MG63 (cell line): ENCODE measurements at regions not wholly inside any gene's neighbourhood (a gene's known extent, or its start where the extent isn't known, plus 50 kb on each side); places are given as distances from the start of the nearest gene placed in this dataset.

Source experiments
- DNase-seq: peaks from one replicate; pipeline ENCODE4 v3.0.0-alpha.2; 2020
- H3K27me3 ChIP-seq: fragments of 250-450 bp; sonication (Bioruptor Pico); 2 replicates; pipeline ENCODE4 v1.5.1; 2020; ENCODE audit warnings: mild to moderate bottlenecking, moderate library complexity
- H3K36me3 ChIP-seq: fragments of 250-450 bp; sonication (Bioruptor Pico); 2 replicates; pipeline ENCODE4 v1.5.1; 2020; ENCODE audit warnings: mild to moderate bottlenecking, moderate library complexity
- H3K4me3 ChIP-seq: fragments of 250-450 bp; sonication (Bioruptor Pico); 2 replicates; pipeline ENCODE4 v1.5.1; 2020; ENCODE audit warnings: mild to moderate bottlenecking, moderate library complexity
- H3K9me3 ChIP-seq: fragments of 250-450 bp; sonication (Bioruptor Pico); 2 replicates; pipeline ENCODE4 v1.5.1; 2020; ENCODE audit warnings: mild to moderate bottlenecking, moderate library complexity

DNA sequence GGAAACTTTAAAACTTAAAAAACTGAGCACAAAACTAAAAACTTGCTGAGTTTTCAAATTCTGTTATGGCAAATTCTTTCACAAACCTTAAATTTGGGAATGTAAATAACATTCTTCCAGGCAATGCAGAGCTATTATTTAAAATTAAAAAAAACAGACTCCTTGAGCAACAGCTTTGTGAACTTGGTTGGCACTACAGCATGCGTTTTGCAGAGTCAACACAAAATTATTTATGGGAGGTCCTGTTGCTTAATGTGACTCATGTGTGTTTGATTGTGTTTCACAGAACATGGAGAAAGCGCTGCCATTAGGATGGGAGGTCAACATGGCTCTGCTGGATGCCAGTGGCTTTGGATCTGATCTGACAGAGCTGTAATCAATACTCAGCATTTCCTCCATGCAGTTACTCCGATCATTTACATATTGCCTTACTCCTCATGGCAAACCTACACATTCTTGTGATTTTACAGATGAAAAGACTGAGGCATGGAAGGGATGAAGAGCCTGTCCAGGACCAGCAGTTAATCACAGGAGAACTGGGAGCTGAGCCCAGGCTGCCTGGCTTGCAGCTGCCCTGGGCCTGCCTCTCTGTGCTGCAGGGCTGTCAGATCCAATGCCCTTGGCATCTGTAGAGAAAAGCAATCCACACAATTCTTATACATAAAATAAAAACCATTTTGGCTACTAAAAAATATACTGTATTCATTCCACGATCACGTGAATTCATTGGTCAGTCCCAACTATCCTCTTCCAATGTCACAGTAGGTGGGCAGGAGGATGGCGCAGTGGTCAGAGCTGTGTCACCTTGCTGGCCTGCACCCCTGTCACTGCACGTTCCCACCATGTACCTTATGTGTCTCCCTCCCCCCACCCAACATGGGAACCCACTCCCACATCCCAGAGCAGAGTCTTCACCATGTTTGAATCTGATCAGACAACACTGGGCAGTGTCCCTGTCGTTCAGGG lies 200.9 kb downstream of the CXCL12 start:
- peak; percentile 81 for DNase-seq
- Histone ChIP-seq H3K36me3 (no peaks in the 10 kb centered on the region), H3K27me3 (no peaks in the 10 kb centered on the region), H3K9me3 (peaks cover 3% of the 10 kb centered on the region; the same call in 1 of the 2 replicates), H3K4me3 (no peak overlapping the region)

DNA sequence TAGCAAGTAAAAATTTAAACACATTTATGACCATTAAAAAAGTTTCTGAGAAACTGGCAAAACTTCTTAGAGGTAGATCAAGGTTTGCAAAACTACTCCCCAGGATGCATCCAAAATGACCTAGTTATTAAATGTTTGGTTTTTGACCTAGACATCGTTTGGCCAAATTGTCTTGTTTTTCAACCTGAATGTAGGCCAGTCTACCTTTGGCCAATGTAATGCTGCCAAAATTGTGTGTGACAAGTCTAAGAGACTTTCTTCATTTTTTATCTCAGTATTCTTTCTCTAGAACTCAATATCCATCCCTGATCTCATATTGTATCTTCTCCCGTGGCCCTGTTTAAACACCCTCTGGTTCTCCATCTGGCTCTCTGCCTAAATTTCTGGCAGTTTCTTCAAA lies 202.0 kb downstream of the CXCL12 start:
- Histone ChIP-seq H3K4me3 (no peak overlapping the region), H3K36me3 (no peaks in the 10 kb centered on the region), H3K9me3 (no peaks in the 10 kb centered on the region; the same call in 1 of the 2 replicates), H3K27me3 (no peaks in the 10 kb centered on the region)
- DNase-seq: no peak

DNA sequence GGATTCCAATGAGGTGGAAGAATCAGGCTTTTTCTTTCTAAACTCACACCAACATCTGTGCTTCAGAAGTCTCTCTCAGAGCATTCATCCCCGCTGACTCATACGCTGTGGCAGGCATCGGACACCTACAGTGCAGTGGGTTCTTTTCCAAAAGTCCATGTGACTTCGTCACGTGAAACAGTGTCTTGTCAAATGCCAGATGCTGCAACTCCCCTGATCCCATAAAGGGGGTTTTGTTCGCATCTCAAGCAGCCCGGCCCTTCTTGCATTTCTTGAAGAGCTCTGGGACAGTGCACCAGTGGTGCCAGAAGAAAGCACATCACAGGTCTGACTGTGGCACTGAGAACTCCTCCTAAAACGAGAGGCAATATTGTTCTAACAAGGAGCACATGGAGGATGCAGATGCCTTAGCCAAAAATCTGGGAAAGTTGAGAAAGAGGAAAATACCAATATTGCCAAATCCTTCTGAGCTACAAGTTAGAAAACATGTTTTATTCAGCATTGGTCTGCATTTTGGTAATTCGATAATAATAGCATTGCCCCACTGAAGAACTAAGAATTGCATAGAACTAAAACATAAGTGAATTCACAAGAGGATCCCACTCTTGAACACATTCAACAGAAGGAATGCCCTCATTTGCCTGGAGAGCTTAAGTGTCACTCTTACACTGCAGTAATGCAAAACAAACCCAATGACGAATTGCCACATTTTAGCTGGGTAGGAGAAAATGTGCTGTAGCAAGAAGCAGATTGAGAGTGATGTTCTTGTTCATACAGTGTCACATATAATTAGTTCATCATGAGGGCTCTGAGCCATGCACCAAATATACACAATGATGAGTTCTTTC lies 204.4 kb downstream of the CXCL12 start:
- peak; percentile 85 for DNase-seq
- H3K27me3 ChIP-seq: no peaks in the 10 kb centered on the region
- H3K9me3 ChIP-seq: no peaks in the 10 kb centered on the region
- no peak overlapping the region for H3K4me3 ChIP-seq
- no peaks in the 10 kb centered on the region for H3K36me3 ChIP-seq

DNA sequence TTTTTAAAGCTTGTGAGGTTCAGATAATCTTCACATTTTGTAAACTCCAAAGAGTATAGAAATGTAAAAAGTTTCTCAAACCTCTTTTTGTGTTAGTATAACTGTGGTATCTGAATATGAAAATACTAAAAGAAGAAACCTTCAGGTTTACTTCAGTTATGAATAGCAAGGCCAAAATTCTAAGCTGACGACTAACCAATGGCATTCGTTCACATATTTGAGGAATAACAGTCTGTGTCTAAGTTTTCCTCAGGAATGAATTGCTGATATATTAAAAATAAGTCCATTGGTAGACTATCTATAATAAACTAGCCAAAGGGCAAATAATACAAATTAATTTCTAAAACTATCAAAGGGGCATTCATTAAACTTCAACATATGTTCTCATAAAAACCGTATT lies 206.0 kb downstream of the CXCL12 start:
- Histone ChIP-seq H3K9me3 (no peaks in the 10 kb centered on the region), H3K4me3 (no peak overlapping the region), H3K36me3 (no peaks in the 10 kb centered on the region), H3K27me3 (no peaks in the 10 kb centered on the region)
- no peak for DNase-seq

DNA sequence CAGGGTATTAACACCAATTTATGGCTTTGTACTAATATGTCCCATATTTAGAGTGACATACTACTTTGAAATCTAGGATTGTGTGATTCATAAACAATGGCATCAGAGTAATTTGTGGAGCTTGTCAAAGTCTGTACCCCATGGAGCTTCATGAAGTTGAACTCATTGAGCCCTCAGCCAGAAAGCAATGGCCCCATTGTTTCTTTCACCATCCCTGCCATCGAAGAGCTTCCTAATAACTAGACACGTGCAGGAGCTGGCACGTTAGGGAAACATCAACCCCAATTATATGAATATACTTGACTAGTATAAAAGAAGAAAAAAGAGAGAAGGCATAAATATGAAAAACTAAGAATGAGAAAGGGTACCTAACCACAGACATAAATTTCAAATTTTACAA lies 206.6 kb downstream of the CXCL12 start:
- H3K36me3 ChIP-seq: no peaks in the 10 kb centered on the region
- no peaks in the 10 kb centered on the region for H3K27me3 ChIP-seq
- H3K9me3 ChIP-seq: no peaks in the 10 kb centered on the region
- H3K4me3 ChIP-seq: no peak overlapping the region
- DNase-seq: no peak

DNA sequence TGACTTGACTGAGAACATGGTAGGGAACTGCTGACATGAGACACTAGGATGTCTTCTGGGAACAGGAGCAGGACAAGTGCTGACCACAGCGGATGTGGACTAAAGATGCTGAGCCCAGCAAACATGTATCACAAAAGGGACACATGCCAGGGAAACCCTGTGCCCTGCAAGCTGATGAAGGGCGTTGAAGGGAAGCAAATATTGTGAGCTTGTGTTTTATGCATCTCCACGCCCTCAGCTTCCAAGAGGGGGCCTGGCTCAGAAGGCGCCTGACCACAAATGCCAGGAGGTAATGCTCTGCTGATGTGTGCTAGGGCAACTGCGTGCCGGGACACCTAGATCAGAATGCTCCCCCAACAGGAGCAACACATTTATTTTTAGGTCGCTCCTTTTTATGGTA lies 207.3 kb downstream of the CXCL12 start:
- Histone ChIP-seq H3K4me3 (no peak overlapping the region), H3K9me3 (no peaks in the 10 kb centered on the region), H3K36me3 (no peaks in the 10 kb centered on the region), H3K27me3 (no peaks in the 10 kb centered on the region)
- no peak for DNase-seq

DNA sequence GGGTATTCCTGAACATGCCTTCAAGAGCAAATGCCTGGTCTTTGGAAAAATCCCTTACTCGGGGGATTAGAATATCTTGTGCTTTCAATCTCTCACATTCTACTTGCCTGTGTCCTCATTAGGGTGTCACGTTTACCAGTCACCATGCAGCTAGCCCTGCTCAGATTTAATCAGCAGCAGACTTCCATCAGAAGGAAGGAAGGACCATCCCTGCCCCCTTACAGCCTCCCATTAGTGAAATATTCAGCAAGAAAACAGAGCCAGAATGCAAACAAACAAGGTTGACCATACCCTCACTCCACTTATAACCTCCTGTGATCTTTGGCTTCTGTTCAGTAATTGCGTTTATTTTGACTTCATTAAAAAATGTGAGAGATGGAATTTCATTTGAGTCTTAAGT lies 208.6 kb downstream of the CXCL12 start:
- Histone ChIP-seq H3K36me3 (no peaks in the 10 kb centered on the region), H3K27me3 (no peaks in the 10 kb centered on the region), H3K4me3 (no peak overlapping the region), H3K9me3 (no peaks in the 10 kb centered on the region)
- DNase-seq: no peak

DNA sequence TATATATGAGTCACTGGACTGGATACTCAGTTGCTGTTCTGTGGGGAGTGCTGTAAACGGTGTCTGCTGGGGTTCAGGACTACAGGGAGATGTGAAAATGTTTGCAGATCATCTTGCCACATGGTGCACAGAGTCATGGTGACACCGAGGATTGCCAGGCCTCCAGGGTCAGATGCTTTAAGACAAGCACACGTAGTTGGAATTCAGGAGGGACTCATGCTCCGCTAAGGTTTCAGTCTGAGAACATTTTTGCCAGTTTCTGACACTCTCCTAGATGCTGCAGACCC lies 211.3 kb downstream of the CXCL12 start:
- Histone ChIP-seq H3K36me3 (no peaks in the 10 kb centered on the region), H3K27me3 (no peaks in the 10 kb centered on the region), H3K4me3 (no peak overlapping the region), H3K9me3 (no peaks in the 10 kb centered on the region)
- DNase-seq: no peak

DNA sequence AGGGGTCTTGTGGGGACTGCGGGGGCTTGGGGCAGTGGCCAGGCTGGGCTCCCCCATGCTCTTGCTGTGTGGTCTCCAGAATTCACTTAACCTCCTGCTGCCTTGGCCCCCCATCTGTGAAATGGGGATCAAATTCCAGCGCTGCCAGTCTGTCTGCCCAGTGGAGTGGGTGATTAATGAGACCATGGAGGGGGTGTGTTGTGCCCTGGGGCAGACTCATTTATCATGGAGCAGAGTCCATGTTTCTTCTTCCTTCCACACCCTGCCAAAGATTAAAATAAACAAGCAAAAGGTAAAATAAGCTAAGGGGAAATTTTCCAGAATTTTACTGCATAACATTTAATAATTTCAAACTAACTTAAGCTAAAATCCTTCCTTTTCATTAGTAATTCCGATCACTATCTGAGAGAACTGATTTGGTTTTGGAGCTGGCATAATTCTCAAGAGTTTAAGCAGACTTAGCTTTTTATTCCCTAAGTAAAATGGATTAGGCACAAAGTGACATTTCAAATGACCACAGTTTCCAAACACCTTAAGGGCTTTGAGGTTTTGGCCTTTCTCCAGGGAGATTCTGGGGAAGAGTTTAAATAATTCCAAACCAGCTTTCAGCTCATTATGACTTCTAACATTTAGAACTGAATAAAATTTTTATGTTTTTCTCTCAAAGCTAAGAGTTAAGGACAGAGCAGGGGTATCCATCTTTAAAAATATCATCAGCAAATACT lies 211.9 kb downstream of the CXCL12 start:
- no peaks in the 10 kb centered on the region for H3K36me3 ChIP-seq
- no peaks in the 10 kb centered on the region for H3K27me3 ChIP-seq
- no peaks in the 10 kb centered on the region for H3K9me3 ChIP-seq
- H3K4me3 ChIP-seq: no peak overlapping the region
- DNase-seq: no peak

DNA sequence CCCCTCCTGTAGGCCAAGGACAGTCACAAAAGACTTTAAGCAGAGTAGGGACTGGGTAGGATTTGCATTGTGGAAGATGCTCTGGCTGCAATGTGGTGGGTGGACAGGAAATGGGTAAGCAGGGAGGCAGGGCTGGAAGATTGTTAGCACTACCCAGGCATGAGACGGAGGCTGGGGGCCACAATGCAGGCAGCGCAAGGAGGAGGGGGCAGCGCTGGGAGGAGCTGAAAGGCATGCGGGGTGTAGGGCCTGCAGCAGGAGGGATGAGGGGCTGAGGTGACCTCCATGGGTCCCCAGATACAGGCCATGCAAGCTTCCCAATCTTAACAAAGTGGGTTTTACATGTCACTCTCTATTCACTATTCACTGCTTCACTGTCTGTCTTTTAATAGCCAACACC lies 213.1 kb downstream of the CXCL12 start:
- Histone ChIP-seq H3K27me3 (no peaks in the 10 kb centered on the region), H3K9me3 (no peaks in the 10 kb centered on the region), H3K36me3 (no peaks in the 10 kb centered on the region), H3K4me3 (no peak overlapping the region)
- DNase-seq: no peak

DNA sequence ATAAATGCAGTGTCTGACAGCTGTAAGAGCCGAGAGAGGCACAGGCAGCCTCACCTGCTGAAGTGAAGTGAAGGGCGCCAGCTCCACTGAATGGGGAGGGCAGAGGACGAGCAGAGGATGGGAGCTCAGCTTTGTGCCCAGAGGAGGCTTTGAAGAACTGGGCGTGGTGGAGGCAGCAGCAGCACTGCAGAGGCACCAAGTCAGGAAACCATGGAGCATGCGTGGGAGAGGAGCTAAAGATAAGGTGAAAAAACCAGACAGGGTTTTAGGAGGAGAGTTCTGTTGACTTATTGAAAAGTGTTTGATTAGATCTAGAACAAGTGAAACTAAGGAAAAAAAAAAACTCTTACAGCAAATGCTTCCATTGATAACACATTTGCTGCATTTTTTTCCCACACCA lies 216.4 kb downstream of the CXCL12 start:
- no peaks in the 10 kb centered on the region for H3K9me3 ChIP-seq
- no peaks in the 10 kb centered on the region for H3K27me3 ChIP-seq
- no peak overlapping the region for H3K4me3 ChIP-seq
- no peaks in the 10 kb centered on the region for H3K36me3 ChIP-seq
- no peak for DNase-seq

DNA sequence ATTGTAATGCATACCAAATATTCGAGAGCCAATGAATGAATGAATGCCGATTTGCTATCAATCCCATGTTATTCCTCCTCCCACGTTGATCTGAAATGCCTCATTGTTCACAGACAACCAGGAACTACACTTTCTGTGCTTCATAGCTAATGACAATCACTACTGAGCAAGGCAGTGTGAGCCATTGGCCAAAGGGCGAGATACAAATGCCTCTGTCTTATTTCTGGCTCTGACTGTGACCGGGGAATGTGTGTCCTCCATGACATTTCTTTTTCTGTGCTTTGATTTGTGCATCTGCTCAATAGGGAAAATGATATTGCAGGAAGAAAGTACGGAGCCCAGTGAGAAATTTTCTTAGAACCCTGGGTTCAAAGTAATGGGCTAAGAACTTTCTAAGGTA lies 217.1 kb downstream of the CXCL12 start:
- Histone ChIP-seq H3K36me3 (no peaks in the 10 kb centered on the region), H3K9me3 (no peaks in the 10 kb centered on the region), H3K4me3 (no peak overlapping the region), H3K27me3 (no peaks in the 10 kb centered on the region)
- DNase-seq: no peak

DNA sequence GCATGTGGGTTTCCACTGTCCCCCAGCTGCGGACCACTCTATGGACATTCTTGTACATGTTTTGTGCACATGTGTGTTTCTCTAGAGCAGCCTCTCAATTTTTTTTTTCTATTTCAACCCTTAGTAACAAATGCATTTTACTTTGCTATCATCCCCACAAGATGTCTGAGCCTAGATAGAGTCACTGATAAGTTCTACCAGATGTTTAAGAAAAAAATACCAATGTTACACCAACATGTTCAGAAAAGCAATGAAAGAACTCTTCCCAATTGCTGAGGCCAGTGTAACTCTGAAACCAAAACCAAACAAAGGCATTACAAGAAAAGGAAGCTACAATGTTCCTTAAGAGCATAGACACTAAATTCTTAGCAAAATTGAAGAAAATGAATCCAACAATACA lies 218.5 kb downstream of the CXCL12 start:
- no peak overlapping the region for H3K4me3 ChIP-seq
- H3K27me3 ChIP-seq: no peaks in the 10 kb centered on the region
- no peak for DNase-seq
- no peaks in the 10 kb centered on the region for H3K36me3 ChIP-seq
- no peaks in the 10 kb centered on the region for H3K9me3 ChIP-seq

DNA sequence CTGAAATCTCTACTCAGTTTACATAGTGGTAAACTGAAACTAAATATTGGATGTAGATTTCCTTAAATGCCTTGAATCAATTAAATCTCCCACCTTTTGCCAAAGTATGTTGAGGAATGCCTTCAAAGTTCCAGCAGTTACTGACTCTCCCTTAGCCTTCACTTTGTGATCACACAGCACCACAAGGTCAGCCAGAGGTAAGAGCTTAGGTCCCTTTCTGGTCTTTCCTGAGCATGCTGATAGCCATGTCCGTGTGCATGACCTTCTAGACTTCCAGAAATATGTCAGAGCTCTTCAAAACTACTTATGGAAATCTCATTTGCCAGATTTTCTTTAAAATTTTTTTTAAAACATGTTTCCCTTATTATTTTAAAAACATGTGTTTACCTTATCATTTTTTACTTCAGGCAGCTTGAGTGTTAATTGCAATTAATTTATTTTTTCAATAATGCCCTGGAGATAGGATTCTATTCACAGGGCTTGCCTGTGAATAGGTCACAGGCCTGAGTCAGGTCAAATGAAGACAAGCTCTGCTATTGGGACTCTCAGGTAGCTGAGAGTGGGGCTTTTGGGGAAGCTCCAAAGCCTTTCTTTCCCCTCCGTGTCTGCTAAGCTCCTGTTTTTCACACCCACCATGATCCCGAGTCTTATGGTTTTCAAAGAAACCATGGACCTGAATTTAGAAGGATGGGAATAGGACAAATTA lies 220.5 kb downstream of the CXCL12 start:
- no peak overlapping the region for H3K4me3 ChIP-seq
- no peaks in the 10 kb centered on the region for H3K9me3 ChIP-seq
- H3K27me3 ChIP-seq: no peaks in the 10 kb centered on the region
- no peaks in the 10 kb centered on the region for H3K36me3 ChIP-seq
- no peak for DNase-seq

DNA sequence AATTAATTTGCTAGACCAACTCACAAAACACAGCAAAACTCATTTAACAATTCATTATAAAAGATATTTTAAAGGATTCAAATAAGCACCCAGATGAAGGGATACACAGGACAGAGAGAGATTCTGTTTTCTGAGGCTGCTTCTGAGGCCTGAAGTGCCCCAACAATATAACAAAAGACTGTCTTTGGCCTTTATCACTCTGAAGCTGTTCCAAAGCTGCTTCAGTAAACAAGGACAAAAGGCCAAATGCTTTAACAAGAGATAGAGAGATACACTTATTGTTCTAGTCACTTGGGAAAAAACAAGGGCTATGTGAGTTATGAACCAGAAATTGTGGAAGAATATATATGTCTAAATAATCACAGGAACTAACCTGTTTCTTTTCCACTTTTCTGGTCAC lies 223.7 kb downstream of the CXCL12 start:
- no peaks in the 10 kb centered on the region for H3K36me3 ChIP-seq
- H3K9me3 ChIP-seq: peaks cover 9% of the 10 kb centered on the region
- no peak overlapping the region for H3K4me3 ChIP-seq
- DNase-seq: no peak
- H3K27me3 ChIP-seq: no peaks in the 10 kb centered on the region

DNA sequence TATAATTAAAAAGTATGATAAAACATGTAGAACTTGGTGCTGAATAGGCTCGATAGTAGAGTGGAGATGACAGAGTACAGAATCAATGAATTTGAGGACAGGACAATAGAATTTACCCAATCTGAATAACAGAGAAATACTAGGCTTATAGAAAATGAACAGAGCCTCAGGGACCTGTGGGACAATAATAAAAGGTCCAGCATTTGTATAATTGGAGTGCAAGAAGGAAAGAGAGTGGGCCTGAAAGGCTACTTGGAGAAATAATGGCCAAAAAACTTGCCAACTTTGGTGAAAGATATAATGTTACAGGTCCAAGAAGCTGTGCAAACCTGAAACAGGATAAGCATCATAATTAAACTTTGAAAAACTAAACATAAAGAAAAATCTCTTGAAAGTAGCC lies 227.3 kb downstream of the CXCL12 start:
- peaks cover 9% of the 10 kb centered on the region for H3K9me3 ChIP-seq
- no peaks in the 10 kb centered on the region for H3K27me3 ChIP-seq
- H3K4me3 ChIP-seq: no peak overlapping the region
- DNase-seq: no peak
- H3K36me3 ChIP-seq: no peaks in the 10 kb centered on the region

DNA sequence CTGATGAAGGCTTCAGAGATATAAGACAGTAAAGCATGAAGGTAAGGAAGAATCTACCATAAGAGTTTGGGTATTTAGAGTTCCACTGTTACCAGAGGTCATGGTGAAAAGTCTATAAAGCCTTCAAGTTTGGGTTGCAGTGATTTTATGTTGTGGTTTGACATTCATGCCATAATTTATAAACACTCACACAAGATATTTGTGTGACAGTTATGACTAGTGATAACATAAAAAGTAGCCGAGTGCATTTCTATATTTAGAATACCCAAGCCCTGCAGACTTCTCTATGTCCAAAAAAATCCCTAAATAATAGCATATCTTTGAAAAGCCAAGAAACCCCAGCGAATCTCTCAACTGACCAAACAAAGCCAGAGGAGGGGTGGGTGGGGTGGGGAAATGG lies 229.9 kb downstream of the CXCL12 start:
- no peaks in the 10 kb centered on the region for H3K36me3 ChIP-seq
- peaks cover 9% of the 10 kb centered on the region for H3K9me3 ChIP-seq
- H3K27me3 ChIP-seq: no peaks in the 10 kb centered on the region
- H3K4me3 ChIP-seq: no peak overlapping the region
- no peak for DNase-seq
